Mesenchymal stem cell (in vitro differentiated cells and primary cell): ENCODE measurements at regions not wholly inside any gene's neighbourhood (a gene's known extent, or its start where the extent isn't known, plus 50 kb on each side); places are given as distances from the start of the nearest gene placed in this dataset.

Experiments used
- DNase-seq: peaks from one replicate; pipeline ENCODE4 v3.0.0-alpha.2; 2013
- H2AFZ ChIP-seq: one replicate; pipeline ENCODE4 v1.6.1; 2013; ENCODE audit warnings: low read depth, mild to moderate bottlenecking, control low read depth, inconsistent platforms, low read length, moderate library complexity
- H2AK5ac ChIP-seq: 2 replicates; pipeline ENCODE4 v1.6.1; 2013; ENCODE audit warnings: low read length, moderate library complexity, mild to moderate bottlenecking, inconsistent platforms; ENCODE audit not compliant: severe bottlenecking
- H2BK120ac ChIP-seq: one replicate; pipeline ENCODE4 v1.6.1; 2013; ENCODE audit warnings: low read depth, mild to moderate bottlenecking, inconsistent platforms, low read length, moderate library complexity
- H2BK12ac ChIP-seq, 2 experiments: one replicate each; pipeline ENCODE4 v1.6.1; 2013; ENCODE audit warnings: inconsistent platforms in 2 of 2, low read length in 2 of 2, mild to moderate bottlenecking in 2 of 2, moderate library complexity in 2 of 2, control low read depth in 1 of 2
- H2BK15ac ChIP-seq: one replicate; pipeline ENCODE4 v1.6.1; 2013; ENCODE audit warnings: mild to moderate bottlenecking, low read depth, inconsistent platforms; ENCODE audit not compliant: poor library complexity, severe bottlenecking
- H2BK5ac ChIP-seq: 2 replicates; pipeline ENCODE4 v1.6.1; 2013; ENCODE audit warnings: low read depth, mild to moderate bottlenecking, low read length, control low read depth, inconsistent platforms; ENCODE audit not compliant: poor library complexity, severe bottlenecking
- H3K14ac ChIP-seq, 2 experiments: one replicate each; pipeline ENCODE4 v1.6.1; 2013; ENCODE audit warnings: inconsistent platforms in 2 of 2, low read length in 2 of 2, control low read depth in 1 of 2, mild to moderate bottlenecking in 1 of 2, moderate library complexity in 1 of 2
- H3K18ac ChIP-seq, 2 experiments: one replicate each; pipeline ENCODE4 v1.6.1; 2013; ENCODE audit warnings: inconsistent platforms in 2 of 2, low read length in 2 of 2, control low read depth in 1 of 2, low read depth in 1 of 2, mild to moderate bottlenecking in 1 of 2
- H3K23ac ChIP-seq, 2 experiments: one replicate each; pipeline ENCODE4 v1.6.1; 2013; ENCODE audit warnings: inconsistent platforms in 2 of 2, low read length in 2 of 2, mild to moderate bottlenecking in 2 of 2, moderate library complexity in 2 of 2, control low read depth in 1 of 2
- H3K27ac ChIP-seq: 2 replicates; pipeline ENCODE4 v1.5.1; 2013; ENCODE audit warnings: mild to moderate bottlenecking, moderate library complexity, low read length, control low read depth, inconsistent platforms; ENCODE audit not compliant: poor library complexity, severe bottlenecking
- H3K27me3 ChIP-seq, 2 experiments: 2 replicates each; pipeline versions ENCODE4 v1.6.1 to v1.7.0; 2013; ENCODE audit warnings: low read length in 2 of 2, mild to moderate bottlenecking in 2 of 2, moderate library complexity in 2 of 2, control low read depth in 1 of 2, inconsistent platforms in 1 of 2; ENCODE audit not compliant: control insufficient read depth in 1 of 2, insufficient read depth in 1 of 2
- H3K36me3 ChIP-seq, 2 experiments: 2 replicates each; pipeline versions ENCODE4 v1.6.1 to v1.7.0; 2013; ENCODE audit warnings: low read length in 2 of 2, control low read depth in 1 of 2, inconsistent platforms in 1 of 2, low read depth in 1 of 2, mild to moderate bottlenecking in 1 of 2; ENCODE audit not compliant: insufficient read depth in 2 of 2, control insufficient read depth in 1 of 2
- H3K4ac ChIP-seq, 2 experiments: one replicate each; pipeline ENCODE4 v1.6.1; 2013; ENCODE audit warnings: inconsistent platforms in 2 of 2, low read length in 2 of 2, mild to moderate bottlenecking in 2 of 2, moderate library complexity in 2 of 2, control low read depth in 1 of 2, low read depth in 1 of 2
- H3K4me1 ChIP-seq: 2 replicates; pipeline ENCODE4 v1.6.1; 2013; ENCODE audit warnings: low read depth, low read length, control low read depth; ENCODE audit not compliant: control insufficient read depth, insufficient read depth
- H3K4me2 ChIP-seq: 2 replicates; pipeline ENCODE4 v1.6.1; 2013; ENCODE audit warnings: low read length, mild to moderate bottlenecking, inconsistent platforms; ENCODE audit not compliant: poor library complexity, severe bottlenecking
- H3K4me3 ChIP-seq, 2 experiments: 2 replicates each; pipeline versions ENCODE4 v1.5.1 to v1.7.0; 2013; ENCODE audit warnings: low read length in 2 of 2, mild to moderate bottlenecking in 2 of 2, control low read depth in 1 of 2, low read depth in 1 of 2; ENCODE audit not compliant: insufficient read depth in 1 of 2
- H3K79me1 ChIP-seq: replicated peaks from 2 replicates; pipeline ENCODE4 v1.6.1; 2013; ENCODE audit warnings: mild to moderate bottlenecking, control low read depth, low read length, inconsistent platforms; ENCODE audit not compliant: poor library complexity, severe bottlenecking
- H3K9ac ChIP-seq: 2 replicates; pipeline ENCODE4 v1.7.0; 2013; ENCODE audit warnings: mild to moderate bottlenecking, low read length, moderate library complexity
- H3K9me3 ChIP-seq: 2 replicates; pipeline ENCODE4 v1.7.0; 2013; ENCODE audit warnings: mild to moderate bottlenecking, low read length; ENCODE audit not compliant: control insufficient read depth
- H4K8ac ChIP-seq: one replicate; pipeline ENCODE4 v1.6.1; 2013; ENCODE audit warnings: inconsistent platforms, mild to moderate bottlenecking, low read length, moderate library complexity
- H4K91ac ChIP-seq: one replicate; pipeline ENCODE4 v1.6.1; 2013; ENCODE audit warnings: mild to moderate bottlenecking, low read length, inconsistent platforms
- WGBS: methylation state at CpG from one replicate; pipeline ENCODE4 v1.1.7; 2013; ENCODE audit warnings: mixed read lengths; 5-methylcytosine and 5-hydroxymethylcytosine counted together

GRCh38 chr3:26068890-26069289 is 279.0 kb downstream of the OXSM start:
- no peak overlapping the region for H2BK120ac ChIP-seq
- no peak overlapping the region for H3K18ac ChIP-seq
- no peak overlapping the region for H3K4ac ChIP-seq
- H3K36me3 ChIP-seq = no peaks in the 10 kb centered on the region
- 80% methylated on average over 1 of the region's 4 CpGs for WGBS
- no peak overlapping the region for H4K8ac ChIP-seq
- no peak for DNase-seq
- H3K4me3 ChIP-seq = no peak overlapping the region
- H3K9ac ChIP-seq = no peak overlapping the region
- no peak overlapping the region for H2BK5ac ChIP-seq
- no peaks in the 10 kb centered on the region for H3K4me1 ChIP-seq
- no peak overlapping the region for H4K91ac ChIP-seq
- H3K27ac ChIP-seq = no peak overlapping the region
- no peak overlapping the region for H2BK12ac ChIP-seq
- H3K23ac ChIP-seq = no peak overlapping the region
- peaks cover 7% of the 10 kb centered on the region for H3K9me3 ChIP-seq
- H2BK15ac ChIP-seq = no peak overlapping the region
- H2AK5ac ChIP-seq = no peak overlapping the region
- H2AFZ ChIP-seq = no peak overlapping the region
- H3K14ac ChIP-seq = no peak overlapping the region
- no peak overlapping the region for H3K4me2 ChIP-seq
- no peaks in the 10 kb centered on the region for H3K27me3 ChIP-seq
- no peaks in the 10 kb centered on the region for H3K79me1 ChIP-seq

- H3K18ac ChIP-seq = no peak overlapping the region
- no peak overlapping the region for H2BK120ac ChIP-seq
- H3K27me3 ChIP-seq = no peaks in the 10 kb centered on the region
- H3K36me3 ChIP-seq = no peaks in the 10 kb centered on the region
- no peak overlapping the region for H2AFZ ChIP-seq
- H3K23ac ChIP-seq = no peak overlapping the region
- H3K79me1 ChIP-seq = no peaks in the 10 kb centered on the region
- H3K4me2 ChIP-seq = no peak overlapping the region
- no peak overlapping the region for H2BK15ac ChIP-seq
- H2BK12ac ChIP-seq = no peak overlapping the region
- no peak overlapping the region for H3K4ac ChIP-seq
- no peak overlapping the region for H2AK5ac ChIP-seq
- DNase-seq = no peak
- no peak overlapping the region for H3K27ac ChIP-seq
- H3K9me3 ChIP-seq = peaks cover 4% of the 10 kb centered on the region
- H2BK5ac ChIP-seq = no peak overlapping the region
- H4K91ac ChIP-seq = no peak overlapping the region
- no peaks in the 10 kb centered on the region for H3K4me1 ChIP-seq
- H4K8ac ChIP-seq = no peak overlapping the region
- H3K4me3 ChIP-seq = no peak overlapping the region
- no peak overlapping the region for H3K9ac ChIP-seq
- no peak overlapping the region for H3K14ac ChIP-seq
- 45% methylated on average over 1 of the region's 1 CpG for WGBS
Measured at GRCh38 chr3:26070854-26071253, 281.0 kb downstream of the OXSM start.

- Histone ChIP-seq H2BK5ac (no peak overlapping the region), H3K9me3 (no peaks in the 10 kb centered on the region), H3K79me1 (no peaks in the 10 kb centered on the region), H3K9ac (no peak overlapping the region), H3K4me2 (no peak overlapping the region), H2AK5ac (no peak overlapping the region), H4K8ac (no peak overlapping the region), H3K36me3 (no peaks in the 10 kb centered on the region), H3K18ac (no peak overlapping the region), H3K27ac (no peak overlapping the region), H4K91ac (no peak overlapping the region), H3K4ac (no peak overlapping the region), H2BK120ac (no peak overlapping the region), H2BK15ac (no peak overlapping the region), H2BK12ac (no peak overlapping the region), H3K4me3 (no peak overlapping the region), H3K23ac (no peak overlapping the region), H3K14ac (no peak overlapping the region), H3K27me3 (no peaks in the 10 kb centered on the region), H2AFZ (no peak overlapping the region), H3K4me1 (no peaks in the 10 kb centered on the region)
- no CpG with 5 or more reads among the region's 1 CpG for WGBS
- no peak for DNase-seq
Measured at GRCh38 chr3:26074080-26074479, 284.2 kb downstream of the OXSM start.

GRCh38 chr3:26078539-26078938 is 288.6 kb downstream of the OXSM start:
- H2BK12ac ChIP-seq = no peak overlapping the region

More at GRCh38 chr3:26078539-26078938, 288.6 kb downstream of the OXSM start:
- no peak overlapping the region for H3K18ac ChIP-seq
- H3K4me3 ChIP-seq = no peak overlapping the region
- H3K4me1 ChIP-seq = no peaks in the 10 kb centered on the region
- H4K8ac ChIP-seq = no peak overlapping the region
- no peak overlapping the region for H3K9ac ChIP-seq
- H3K27me3 ChIP-seq = no peaks in the 10 kb centered on the region
- H3K36me3 ChIP-seq = no peaks in the 10 kb centered on the region
- H3K14ac ChIP-seq = no peak overlapping the region
- no peak overlapping the region for H2BK120ac ChIP-seq
- no peak overlapping the region for H2BK5ac ChIP-seq
- no peak overlapping the region for H3K27ac ChIP-seq
- no peak for DNase-seq
- H2AFZ ChIP-seq = no peak overlapping the region
- H2AK5ac ChIP-seq = no peak overlapping the region
- no peak overlapping the region for H4K91ac ChIP-seq
- H3K23ac ChIP-seq = no peak overlapping the region
- WGBS = no CpG with 5 or more reads among the region's 1 CpG
- H3K9me3 ChIP-seq = peaks cover 8% of the 10 kb centered on the region
- H3K79me1 ChIP-seq = no peaks in the 10 kb centered on the region
- no peak overlapping the region for H3K4me2 ChIP-seq
- no peak overlapping the region for H3K4ac ChIP-seq
- H2BK15ac ChIP-seq = no peak overlapping the region
